ENCODE measurements at regions not wholly inside any gene's neighbourhood (a gene's known extent, or its start where the extent isn't known, plus 50 kb on each side); places are given as distances from the start of the nearest gene placed in this dataset.
A peak's percentile ranks its signal among the peaks of the same experiment; 100 is the strongest.

DNA sequence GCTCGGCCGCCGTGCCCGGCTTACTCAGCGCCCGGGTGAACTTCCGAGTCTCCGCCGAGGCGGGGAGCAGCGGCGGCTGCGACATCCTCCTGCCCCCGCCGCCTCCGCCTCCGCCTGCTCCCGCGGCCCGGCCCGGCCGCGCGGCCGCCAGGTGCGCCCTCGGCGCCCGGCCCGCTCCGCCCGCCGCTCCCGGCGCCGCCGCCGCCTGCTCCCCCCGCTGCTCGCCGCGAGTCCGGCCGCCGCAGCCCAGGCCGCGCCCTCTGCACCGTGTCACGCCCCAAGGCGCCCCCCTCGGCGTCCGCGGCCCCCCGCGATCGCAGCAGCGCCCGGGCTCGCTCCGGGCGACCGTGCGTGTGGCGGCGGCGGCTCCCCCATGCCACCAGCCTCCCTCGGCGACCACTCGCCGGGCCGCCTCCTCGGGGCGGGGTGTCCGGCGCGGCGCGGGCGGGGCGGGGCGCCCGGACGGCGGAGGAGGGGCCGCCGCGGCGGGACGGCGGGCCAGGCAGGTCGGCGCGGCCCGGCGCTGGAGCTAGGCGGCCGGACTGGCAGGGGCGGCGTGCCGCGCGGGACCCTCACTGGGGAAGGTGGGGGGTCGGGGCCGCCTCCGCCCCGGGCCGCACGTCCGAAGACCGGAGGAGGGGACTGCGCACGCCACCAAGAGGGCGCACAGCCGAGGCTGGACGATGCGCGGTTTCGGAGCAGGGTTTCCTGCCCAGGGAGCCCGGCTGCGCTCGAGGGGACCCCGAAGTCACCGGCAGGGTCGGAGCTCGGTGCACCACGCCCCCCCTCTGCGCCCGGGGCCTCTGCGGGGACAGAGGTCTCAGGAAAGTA, 108.6 kb upstream of the DOCK9 start:
- TF ChIP-seq, protein P1, sequence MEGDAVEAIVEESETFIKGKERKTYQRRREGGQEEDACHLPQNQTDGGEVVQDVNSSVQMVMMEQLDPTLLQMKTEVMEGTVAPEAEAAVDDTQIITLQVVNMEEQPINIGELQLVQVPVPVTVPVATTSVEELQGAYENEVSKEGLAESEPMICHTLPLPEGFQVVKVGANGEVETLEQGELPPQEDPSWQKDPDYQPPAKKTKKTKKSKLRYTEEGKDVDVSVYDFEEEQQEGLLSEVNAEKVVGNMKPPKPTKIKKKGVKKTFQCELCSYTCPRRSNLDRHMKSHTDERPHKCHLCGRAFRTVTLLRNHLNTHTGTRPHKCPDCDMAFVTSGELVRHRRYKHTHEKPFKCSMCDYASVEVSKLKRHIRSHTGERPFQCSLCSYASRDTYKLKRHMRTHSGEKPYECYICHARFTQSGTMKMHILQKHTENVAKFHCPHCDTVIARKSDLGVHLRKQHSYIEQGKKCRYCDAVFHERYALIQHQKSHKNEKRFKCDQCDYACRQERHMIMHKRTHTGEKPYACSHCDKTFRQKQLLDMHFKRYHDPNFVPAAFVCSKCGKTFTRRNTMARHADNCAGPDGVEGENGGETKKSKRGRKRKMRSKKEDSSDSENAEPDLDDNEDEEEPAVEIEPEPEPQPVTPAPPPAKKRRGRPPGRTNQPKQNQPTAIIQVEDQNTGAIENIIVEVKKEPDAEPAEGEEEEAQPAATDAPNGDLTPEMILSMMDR (IDR thresholded peaks at IDR 0.05 in 4 of 5, conservative IDR thresholded peaks at IDR 0.05 in 1 of 5): no peak
- TF ChIP-seq POLR2A (IDR thresholded peaks at IDR 0.05): peak; percentile 45 to 61

Measured in gastrocnemius medialis (tissue), 4 donors.